Epithelial cell of esophagus (primary cell): ENCODE measurements at regions not wholly inside any gene's neighbourhood (a gene's known extent, or its start where the extent isn't known, plus 50 kb on each side); places are given as distances from the start of the nearest gene placed in this dataset.
"Not testable (repeated sequence)": the region's sequence is repeated elsewhere in the genome, so short reads cannot be mapped to it uniquely, and the experiment has no call there.

Source experiments
- DNase-seq: peaks from one replicate; pipeline ENCODE4 v3.0.0; 2010; ENCODE audit warnings: low read depth
- H3K4me3 ChIP-seq: 2 replicates; pipeline ENCODE4 v1.5.1; 2011; ENCODE audit warnings: mild to moderate bottlenecking, low read length, control low read depth
- CTCF ChIP-seq: IDR thresholded peaks from 2 replicates; pipeline ENCODE4 v1.5.1; 2011; ENCODE audit warnings: low read depth, mild to moderate bottlenecking, low read length, control low read depth, inconsistent platforms; ENCODE audit not compliant: insufficient read depth; ENCODE audit errors: missing control alignments

DNA sequence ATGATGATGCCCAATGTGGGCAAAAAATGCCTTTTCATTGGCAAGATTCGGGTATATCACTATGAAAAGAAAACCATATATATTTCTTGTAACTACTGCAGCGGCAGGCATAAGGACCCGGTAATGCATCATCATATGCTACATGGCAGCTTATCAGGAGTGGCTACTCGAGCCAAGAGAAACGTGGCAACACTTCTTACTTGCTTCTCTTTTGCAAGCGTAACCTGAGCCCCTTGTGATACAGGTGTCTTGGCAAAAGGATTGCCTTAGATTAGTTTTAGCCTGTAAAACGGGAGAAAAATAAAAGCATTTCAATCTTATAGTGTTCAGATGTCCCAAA is 280.3 kb downstream of the SPRY1 start:
- no peak for TF ChIP-seq CTCF
- peak; percentile 8 for DNase-seq
- no peak overlapping the region for H3K4me3 ChIP-seq

DNA sequence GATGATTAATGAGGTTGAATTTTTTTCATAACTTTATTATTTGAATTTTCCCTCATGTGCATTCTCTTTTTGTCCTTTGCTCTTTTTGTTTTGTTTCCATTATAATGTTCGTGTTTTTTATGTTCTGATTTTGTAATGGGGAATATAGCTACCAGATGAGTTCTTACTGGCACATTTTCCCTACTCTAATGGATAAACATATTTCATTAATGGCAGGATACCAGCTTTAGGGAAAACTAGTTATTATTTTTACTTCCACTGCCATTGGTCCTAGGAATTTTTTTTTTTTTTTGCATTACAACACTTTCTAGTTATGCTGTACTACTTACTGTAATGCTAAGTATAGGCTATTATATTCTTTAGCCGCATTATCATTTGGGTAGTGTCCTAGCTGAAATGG is 286.3 kb downstream of the SPRY1 start:
- DNase-seq = no peak
- TF ChIP-seq CTCF = no peak
- no peak overlapping the region for H3K4me3 ChIP-seq

DNA sequence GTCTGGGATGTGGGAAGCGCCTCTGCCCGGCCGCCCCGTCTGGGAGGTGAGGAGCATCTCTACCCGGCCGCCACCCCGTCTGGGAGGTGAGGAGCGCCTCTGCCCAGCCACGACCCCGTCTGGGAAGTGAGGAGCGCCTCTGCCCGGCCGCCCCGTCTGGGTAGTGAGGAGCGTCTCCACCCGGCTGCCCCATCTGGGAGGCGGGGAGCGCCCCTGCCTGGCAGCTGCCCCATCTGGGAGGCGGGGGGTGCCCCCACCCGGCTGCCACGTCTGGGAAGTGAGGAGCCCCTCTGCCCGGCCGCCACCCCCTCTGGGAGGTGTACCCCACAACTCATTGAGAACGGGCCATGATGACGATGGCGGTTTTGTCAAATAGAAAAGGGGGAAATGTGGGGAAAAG is 288.3 kb downstream of the SPRY1 start:
- DNase-seq, H3K4me3 ChIP-seq: not testable (repeated sequence)

DNA sequence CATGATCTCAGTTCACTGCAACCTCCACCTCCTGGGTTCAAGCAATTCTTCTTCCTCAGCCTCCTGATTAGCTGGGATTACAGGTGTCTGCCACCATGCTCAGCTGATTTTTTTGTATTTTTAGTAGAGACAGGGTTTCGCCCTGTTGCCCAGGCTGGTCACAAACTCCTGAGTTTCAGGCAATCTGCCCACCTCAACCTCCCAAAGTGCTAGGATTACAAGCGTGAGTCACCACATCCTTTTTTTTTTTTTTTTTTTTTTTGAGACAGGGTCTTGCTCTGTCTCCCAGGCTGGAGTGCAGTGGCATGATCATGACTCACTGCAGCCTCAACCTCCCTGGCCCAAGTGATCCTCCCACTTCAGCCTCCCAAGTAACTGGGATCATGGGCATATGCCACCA is 298.9 kb downstream of the SPRY1 start:
- not testable (repeated sequence) for DNase-seq, H3K4me3 ChIP-seq

DNA sequence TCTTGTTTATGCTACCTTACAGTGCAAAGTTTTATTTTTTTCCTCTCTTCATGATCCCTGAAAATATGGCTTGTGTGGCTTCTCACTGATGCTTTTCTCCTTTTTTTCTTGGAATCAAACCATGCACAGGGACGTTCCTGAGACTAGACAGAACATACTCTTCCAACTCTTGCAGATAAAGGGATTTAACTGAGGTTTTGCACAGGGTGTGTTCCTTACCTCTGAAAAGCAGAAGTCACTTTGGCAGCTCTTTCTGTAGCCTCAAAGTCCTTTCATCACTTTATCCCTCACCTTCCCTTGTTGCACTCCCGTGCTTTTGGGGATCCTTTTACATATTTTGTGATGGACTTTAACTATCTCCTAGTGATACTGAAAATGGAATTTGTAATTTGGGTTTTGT is 300.1 kb downstream of the SPRY1 start:
- no peak for TF ChIP-seq CTCF
- DNase-seq = no peak
- H3K4me3 ChIP-seq = no peak overlapping the region

DNA sequence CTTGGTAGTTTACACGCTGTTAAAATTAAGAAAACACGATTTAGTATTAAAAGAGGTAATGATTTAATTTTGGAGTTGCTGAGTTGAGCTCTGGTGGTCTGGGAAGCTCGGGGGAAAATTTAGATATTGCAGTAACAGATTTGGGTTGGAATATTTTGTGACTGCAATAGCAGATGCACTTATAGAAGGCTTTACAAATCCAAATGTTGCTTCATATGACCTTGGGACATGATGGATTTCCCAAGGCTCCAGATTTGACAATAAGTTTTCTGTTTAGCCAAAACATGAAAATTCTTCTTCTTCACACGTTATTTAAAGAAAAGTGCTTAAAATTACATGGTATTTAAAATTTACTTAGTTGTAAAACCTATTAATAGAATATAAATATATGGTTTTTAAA is 302.0 kb downstream of the SPRY1 start:
- no peak for TF ChIP-seq CTCF
- no peak for DNase-seq
- no peak overlapping the region for H3K4me3 ChIP-seq

- no peak for TF ChIP-seq CTCF
- no peak overlapping the region for H3K4me3 ChIP-seq
- peak; percentile 71 for DNase-seq
Observed at GRCh38 chr4:123699880-123700771, 303.5 kb downstream of the SPRY1 start.

DNA sequence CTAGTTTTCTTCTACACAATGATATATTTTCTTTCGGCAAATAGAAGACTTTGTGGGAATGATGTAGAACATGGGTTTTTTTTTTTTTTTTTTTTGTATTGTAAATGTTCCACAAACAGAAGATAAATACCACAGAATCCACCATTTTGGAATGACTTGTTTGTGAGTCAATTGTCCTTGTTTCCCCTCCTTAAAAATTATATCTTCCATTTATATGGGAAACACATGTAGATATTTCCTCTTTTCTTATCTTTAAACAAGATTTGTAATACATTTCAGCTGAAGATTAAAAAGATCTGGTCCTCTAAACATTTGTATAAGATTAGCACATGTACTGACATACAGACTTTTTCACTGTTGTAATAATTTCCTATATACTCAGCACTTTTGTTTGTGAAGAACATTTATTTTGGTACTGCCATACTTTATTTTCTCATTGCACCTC is 304.6 kb downstream of the SPRY1 start:
- no peak for TF ChIP-seq CTCF
- no peak for DNase-seq
- no peak overlapping the region for H3K4me3 ChIP-seq
